ELF-1 (cell line): ENCODE measurements at regions not wholly inside any gene's neighbourhood (a gene's known extent, or its start where the extent isn't known, plus 50 kb on each side); places are given as distances from the start of the nearest gene placed in this dataset.
"Not testable (repeated sequence)": the region's sequence is repeated elsewhere in the genome, so short reads cannot be mapped to it uniquely, and the experiment has no call there.

Experiments used
- DNase-seq: peaks from one replicate; pipeline ENCODE4 v3.0.0-alpha.2; 2016; ENCODE audit warnings: low read depth, low spot score

- no peak for DNase-seq
These were observed 129.1 kb upstream of the OLIG3 start for GRCh38 chr6:137623293-137623692.

- DNase-seq, result no peak
These were observed 131.0 kb upstream of the OLIG3 start for GRCh38 chr6:137625100-137625661.

- no peak for DNase-seq
These were observed 131.6 kb upstream of the OLIG3 start for GRCh38 chr6:137625808-137626207.

- no peak for DNase-seq
These were observed 136.5 kb upstream of the OLIG3 start for GRCh38 chr6:137630666-137631065.

GRCh38 chr6:137631323-137631722 is 137.1 kb upstream of the OLIG3 start:
- DNase-seq, result peak; percentile 56

GRCh38 chr6:137634177-137634576 is 140.0 kb upstream of the OLIG3 start:
- DNase-seq, result not testable (repeated sequence)

- DNase-seq, result no peak
These were observed 142.9 kb upstream of the OLIG3 start for GRCh38 chr6:137637121-137637520.

- DNase-seq, result no peak
These were observed 144.9 kb upstream of the OLIG3 start for GRCh38 chr6:137638926-137639706.

- DNase-seq, result no peak
These were observed 145.9 kb upstream of the OLIG3 start for GRCh38 chr6:137640086-137640485.

- peak; percentile 62 for DNase-seq
These were observed 147.4 kb upstream of the OLIG3 start for GRCh38 chr6:137641474-137642077.

- DNase-seq, result not testable (repeated sequence)
These were observed 149.0 kb upstream of the OLIG3 start for GRCh38 chr6:137643210-137643609.

- not testable (repeated sequence) for DNase-seq
These were observed 149.4 kb upstream of the OLIG3 start for GRCh38 chr6:137643644-137644043.

- no peak for DNase-seq
These were observed 151.7 kb upstream of the OLIG3 start for GRCh38 chr6:137645850-137646249.

GRCh38 chr6:137646484-137646883 is 152.3 kb upstream of the OLIG3 start:
- no peak for DNase-seq

- DNase-seq, result no peak
These were observed 153.7 kb upstream of the OLIG3 start for GRCh38 chr6:137647762-137648447.

- DNase-seq, result no peak
These were observed 156.5 kb upstream of the OLIG3 start for GRCh38 chr6:137650720-137651119.

- DNase-seq, result no peak
These were observed 157.0 kb upstream of the OLIG3 start for GRCh38 chr6:137651178-137651577.

- DNase-seq, result no peak
These were observed 157.6 kb upstream of the OLIG3 start for GRCh38 chr6:137651591-137652335.

GRCh38 chr6:137652961-137653705 is 158.9 kb upstream of the OLIG3 start:
- peak; percentile 68 for DNase-seq

- DNase-seq, result no peak
These were observed 159.5 kb upstream of the OLIG3 start for GRCh38 chr6:137653706-137654059.

GRCh38 chr6:137654365-137654981 is 160.3 kb upstream of the OLIG3 start:
- DNase-seq, result no peak
